H1 (cell line): ENCODE measurements at regions not wholly inside any gene's neighbourhood (a gene's known extent, or its start where the extent isn't known, plus 50 kb on each side); places are given as distances from the start of the nearest gene placed in this dataset.
A peak's percentile ranks its signal among the peaks of the same experiment; 100 is the strongest.

ENCODE experiments used
- CTCF ChIA-PET: fragments of 300-600 bp; sonication (Branson Sonifier 250); formaldehyde crosslinking; loops from one replicate; lab custom pipeline; 2021; ENCODE audit not compliant: partially characterized antibody; lab: Charles Lee
- POLR2A ChIA-PET: fragments of 300-600 bp; sonication (Branson Sonifier 250); formaldehyde crosslinking; loops from one replicate; lab custom pipeline; 2021; ENCODE audit warnings: inconsistent platforms; ENCODE audit not compliant: partially characterized antibody; lab: Charles Lee
- DNase-seq, 2 experiments: peaks; one replicate each; pipeline versions ENCODE4 v3.0.0 to v3.0.0-alpha.2; 2010 to 2022; ENCODE audit warnings: low spot score in 2 of 2, low read depth in 1 of 2, mixed read lengths in 1 of 2
- FAIRE-seq: peaks from 2 replicates; lab custom pipeline; 2011; peaks lifted over from hg19 to GRCh38; lab: Jason Lieb, UNC
- H2AFZ ChIP-seq: 2 replicates; pipeline ENCODE4 v1.8.1; 2012; ENCODE audit warnings: low read length, inconsistent platforms
- H2AK5ac ChIP-seq: 2 replicates; pipeline ENCODE4 v1.6.1; 2013; ENCODE audit warnings: low read depth, low read length
- H2BK120ac ChIP-seq: replicated peaks from 2 replicates; pipeline ENCODE3; 2013; ENCODE audit warnings: low read depth, low read length, inconsistent platforms
- H2BK12ac ChIP-seq: 2 replicates; pipeline ENCODE4 v1.6.1; 2013; ENCODE audit warnings: low read depth, low read length
- H2BK15ac ChIP-seq: 2 replicates; pipeline ENCODE4 v1.6.1; 2013; ENCODE audit warnings: low read length
- H2BK20ac ChIP-seq: 2 replicates; pipeline ENCODE4 v1.6.1; 2013; ENCODE audit warnings: low read length
- H2BK5ac ChIP-seq: 2 replicates; pipeline ENCODE4 v1.6.1; 2013; ENCODE audit warnings: low read depth, low read length
- H3K14ac ChIP-seq: 2 replicates; pipeline ENCODE4 v1.6.1; 2013; ENCODE audit warnings: inconsistent platforms; ENCODE audit not compliant: insufficient read length
- H3K18ac ChIP-seq: 2 replicates; pipeline ENCODE4 v1.6.1; 2013; ENCODE audit warnings: low read length; ENCODE audit errors: extremely low read depth
- H3K23ac ChIP-seq: 2 replicates; pipeline ENCODE4 v1.6.1; 2013; ENCODE audit warnings: inconsistent platforms; ENCODE audit not compliant: insufficient read length
- H3K23me2 ChIP-seq: 2 replicates; pipeline ENCODE4 v1.6.1; 2013; ENCODE audit warnings: low read depth, low read length
- H3K27ac ChIP-seq: 2 replicates; pipeline ENCODE4 v1.6.1; 2011; ENCODE audit warnings: low read depth, low read length, inconsistent platforms
- H3K27me3 ChIP-seq, 4 experiments: replicated peaks in 1 of 4; 1 replicate in 1 of 4; 2 replicates in 3 of 4; pipeline versions ENCODE4 v1.6.1 to v1.8.1; 2011 to 2013; ENCODE audit warnings: low read length in 3 of 4, mild to moderate bottlenecking in 3 of 4, inconsistent platforms in 2 of 4, mixed read lengths in 2 of 4, moderate library complexity in 1 of 4; ENCODE audit not compliant: control insufficient read depth in 3 of 4, insufficient read depth in 3 of 4; ENCODE audit errors: extremely low read depth in 1 of 4
- H3K36me3 ChIP-seq, 4 experiments: 2 replicates each; pipeline versions ENCODE4 v1.6.1 to v1.8.1; 2011 to 2013; ENCODE audit warnings: mild to moderate bottlenecking in 4 of 4, low read length in 3 of 4, moderate library complexity in 2 of 4, control low read depth in 1 of 4, inconsistent platforms in 1 of 4; ENCODE audit not compliant: insufficient read depth in 4 of 4, control insufficient read depth in 2 of 4
- H3K4ac ChIP-seq: replicated peaks from 2 replicates; pipeline ENCODE3; 2013; ENCODE audit warnings: low read length, low read depth, mixed read lengths, inconsistent platforms; ENCODE audit not compliant: insufficient read length
- H3K4me1 ChIP-seq, 4 experiments: replicated peaks in 1 of 4; 1 replicate in 1 of 4; 2 replicates in 3 of 4; pipeline versions ENCODE4 v1.6.1 to v1.8.1; 2011 to 2013; ENCODE audit warnings: low read length in 3 of 4, inconsistent platforms in 2 of 4, mixed read lengths in 1 of 4; ENCODE audit not compliant: insufficient read depth in 4 of 4, control insufficient read depth in 3 of 4
- H3K4me2 ChIP-seq, 2 experiments: 2 replicates each; pipeline versions ENCODE4 v1.6.1 to v1.8.1; 2011 to 2013; ENCODE audit warnings: low read depth in 2 of 2, low read length in 2 of 2, control low read depth in 1 of 2, inconsistent platforms in 1 of 2, mild to moderate bottlenecking in 1 of 2; ENCODE audit not compliant: insufficient read depth in 1 of 2
- H3K4me3 ChIP-seq, 4 experiments: fragments of 200-600, 300-600 bp in 1 of 4; sonication (generic), shearing (Covaris generic), sonication (Bioruptor Twin) in 1 of 4; 2 replicates each; pipeline versions ENCODE4 v1.5.1 to v1.8.1; 2011 to 2016; ENCODE audit warnings: low read length in 4 of 4, low read depth in 3 of 4, control low read depth in 2 of 4, inconsistent platforms in 2 of 4, mild to moderate bottlenecking in 2 of 4, mixed read lengths in 1 of 4, moderate library complexity in 1 of 4; ENCODE audit not compliant: insufficient read depth in 2 of 4; ENCODE audit errors: extremely low read depth in 1 of 4
- H3K56ac ChIP-seq: replicated peaks from 2 replicates; pipeline ENCODE3; 2013; ENCODE audit warnings: low read depth, mild to moderate bottlenecking, mixed read lengths, low read length, inconsistent platforms; ENCODE audit not compliant: insufficient read length
- H3K79me1 ChIP-seq: 2 replicates; pipeline ENCODE4 v1.6.1; 2013; ENCODE audit warnings: low read depth, low read length, control low read depth
- H3K79me2 ChIP-seq, 2 experiments: 2 replicates each; pipeline versions ENCODE4 v1.6.1 to v1.8.1; 2012 to 2013; ENCODE audit warnings: low read length in 2 of 2, mild to moderate bottlenecking in 2 of 2, inconsistent platforms in 1 of 2; ENCODE audit not compliant: insufficient read depth in 2 of 2, control insufficient read depth in 1 of 2
- H3K9ac ChIP-seq, 4 experiments: replicated peaks in 1 of 4; 1 replicate in 1 of 4; 2 replicates in 3 of 4; pipeline versions ENCODE4 v1.6.1 to v1.8.1; 2011 to 2013; ENCODE audit warnings: low read depth in 3 of 4, low read length in 3 of 4, control low read depth in 2 of 4, mild to moderate bottlenecking in 2 of 4, moderate library complexity in 2 of 4, inconsistent platforms in 1 of 4; ENCODE audit errors: extremely low read depth in 1 of 4
- H3K9me3 ChIP-seq, 2 experiments: 2 replicates each; pipeline versions ENCODE4 v1.6.1 to v1.8.1; 2012 to 2013; ENCODE audit warnings: mild to moderate bottlenecking in 2 of 2, moderate library complexity in 2 of 2, control low read depth in 1 of 2, inconsistent platforms in 1 of 2, low read depth in 1 of 2, low read length in 1 of 2, mixed read lengths in 1 of 2; ENCODE audit not compliant: insufficient read depth in 2 of 2
- H4K20me1 ChIP-seq, 2 experiments: replicated peaks in 1 of 2; 2 replicates each; pipeline versions ENCODE3 to v1.8.1; 2011 to 2013; ENCODE audit warnings: inconsistent platforms in 2 of 2, low read length in 2 of 2, mild to moderate bottlenecking in 1 of 2; ENCODE audit not compliant: insufficient read depth in 2 of 2, control insufficient read depth in 1 of 2
- H4K5ac ChIP-seq: 2 replicates; pipeline ENCODE4 v1.6.1; 2013; ENCODE audit warnings: low read length, low read depth, mixed read lengths, inconsistent platforms; ENCODE audit not compliant: insufficient read length
- H4K8ac ChIP-seq: 2 replicates; pipeline ENCODE4 v1.8.0; 2013; ENCODE audit warnings: mild to moderate bottlenecking, moderate library complexity, low read length, inconsistent platforms; ENCODE audit not compliant: insufficient read depth; ENCODE audit errors: extremely low read depth
- H4K91ac ChIP-seq: replicated peaks from 2 replicates; pipeline ENCODE3; 2013; ENCODE audit warnings: low read length, mixed read lengths, inconsistent platforms; ENCODE audit not compliant: insufficient read length
- CREB1 ChIP-seq: IDR thresholded peaks from 2 replicates; pipeline ENCODE4 v1.6.1; 2012; ENCODE audit warnings: inconsistent platforms
- KDM5A ChIP-seq: fragments of 200-600 bp; IDR thresholded peaks from 2 replicates; pipeline ENCODE4 v1.7.1; 2012; ENCODE audit warnings: mild to moderate bottlenecking, low read length, inconsistent platforms, mixed read lengths
- POU5F1 ChIP-seq: IDR thresholded peaks from 2 replicates; pipeline ENCODE4 v1.6.1; 2011; ENCODE audit warnings: low read depth, mild to moderate bottlenecking, low read length, moderate library complexity
- RNF2 ChIP-seq: fragments of 200-900, 300-1000 bp; sonication (generic); IDR thresholded peaks from 2 replicates; pipeline ENCODE4 v1.7.1; 2016; ENCODE audit warnings: borderline replicate concordance, low read depth, mild to moderate bottlenecking, antibody characterized with exemption, low read length; ENCODE audit not compliant: poor library complexity, severe bottlenecking; ENCODE audit errors: missing control alignments
- SAP30 ChIP-seq: fragments of 300-600 bp; sonication (generic); IDR thresholded peaks from 2 replicates; pipeline ENCODE4 v1.7.1; 2012; ENCODE audit warnings: low read length, moderate library complexity, mild to moderate bottlenecking, inconsistent platforms; ENCODE audit not compliant: insufficient read depth, insufficient replicate concordance

- no peak overlapping the region for H4K91ac ChIP-seq
- H3K23ac ChIP-seq = no peak overlapping the region
- H3K4ac ChIP-seq = no peak overlapping the region
- 0 out of 2 replicates have a peak overlapping the region, but pooled peaks have one; percentile 76 for H2AFZ ChIP-seq
- H3K27me3 ChIP-seq = no peaks in the 10 kb centered on the region
- H2BK12ac ChIP-seq = no peak overlapping the region
- H3K18ac ChIP-seq = no peak overlapping the region
- no peak overlapping the region for H4K8ac ChIP-seq
- ChIA-PET POLR2A (no interaction called here), CTCF (no interaction called here)
- H3K56ac ChIP-seq = no peak overlapping the region
- TF ChIP-seq KDM5A (no peak), POU5F1 (no peak), RNF2 (no peak), SAP30 (no peak), CREB1 (no peak)
- no peak overlapping the region for H3K9ac ChIP-seq
- H3K4me3 ChIP-seq = no peak overlapping the region
- no peak overlapping the region for H3K4me2 ChIP-seq
- H3K9me3 ChIP-seq = no peaks in the 10 kb centered on the region
- no peaks in the 10 kb centered on the region for H3K4me1 ChIP-seq
- H4K20me1 ChIP-seq = no peaks in the 10 kb centered on the region
- no peak overlapping the region for H2BK20ac ChIP-seq
- H2BK120ac ChIP-seq = no peak overlapping the region
- no peak overlapping the region for H2BK5ac ChIP-seq
- H3K14ac ChIP-seq = no peak overlapping the region
- H3K27ac ChIP-seq = no peak overlapping the region
- no peaks in the 10 kb centered on the region for H3K36me3 ChIP-seq
- FAIRE-seq (no peak), DNase-seq (no peak)
- H2BK15ac ChIP-seq = no peak overlapping the region; the same call in 1 of the 2 replicates
- no peak overlapping the region for H2AK5ac ChIP-seq
- no peaks in the 10 kb centered on the region for H3K79me2 ChIP-seq
- no peaks in the 10 kb centered on the region for H3K79me1 ChIP-seq
- no peak overlapping the region for H4K5ac ChIP-seq
- no peaks in the 10 kb centered on the region for H3K23me2 ChIP-seq
Measured at GRCh38 chr2:225893151-225893550, 493.6 kb downstream of the NYAP2 start.
